KMS-11 (cell line): ENCODE measurements at regions not wholly inside any gene's neighbourhood (a gene's known extent, or its start where the extent isn't known, plus 50 kb on each side); places are given as distances from the start of the nearest gene placed in this dataset.

Experiments used
- H2AFZ ChIP-seq: fragments of 200-600 bp; sonication (generic); 2 replicates; pipeline ENCODE4 v1.6.1; 2016; ENCODE audit warnings: antibody characterized with exemption, mixed run types, low read depth
- H3K27ac ChIP-seq: fragments of 200-600 bp; sonication (generic); 2 replicates; pipeline ENCODE4 v1.6.1; 2016; ENCODE audit warnings: mild to moderate bottlenecking, mixed run types
- H3K27me3 ChIP-seq: fragments of 200-600 bp; sonication (generic); 2 replicates; pipeline ENCODE4 v1.6.1; 2017; ENCODE audit warnings: mild to moderate bottlenecking, low read depth, mixed run types, moderate library complexity; ENCODE audit not compliant: insufficient read depth
- H3K36me3 ChIP-seq: fragments of 200-600 bp; sonication (generic); 2 replicates; pipeline ENCODE4 v1.6.1; 2017; ENCODE audit warnings: mild to moderate bottlenecking, mixed run types; ENCODE audit not compliant: insufficient read depth
- H3K4me1 ChIP-seq: fragments of 200-600 bp; sonication (generic); 2 replicates; pipeline ENCODE4 v1.6.1; 2016; ENCODE audit warnings: mild to moderate bottlenecking, low read depth, mixed run types; ENCODE audit not compliant: poor library complexity, severe bottlenecking
- H3K4me2 ChIP-seq: fragments of 200-600 bp; sonication (generic); 2 replicates; pipeline ENCODE4 v1.7.0; 2016; ENCODE audit warnings: mild to moderate bottlenecking, mixed run types
- H3K4me3 ChIP-seq: fragments of 200-600 bp; sonication (generic); IDR thresholded peaks from 2 replicates; pipeline ENCODE4 v1.6.1; 2017; ENCODE audit warnings: low read depth, low read length, mixed read lengths; ENCODE audit not compliant: insufficient read depth
- H3K79me2 ChIP-seq: fragments of 200-600 bp; sonication (generic); 2 replicates; pipeline ENCODE4 v1.6.1; 2016; ENCODE audit warnings: low read depth, mixed run types; ENCODE audit not compliant: insufficient read depth
- H3K9ac ChIP-seq: fragments of 200-600 bp; sonication (generic); 2 replicates; pipeline ENCODE4 v1.6.1; 2016; ENCODE audit warnings: mild to moderate bottlenecking, mixed run types
- H4K20me1 ChIP-seq: fragments of 200-600 bp; sonication (generic); 2 replicates; pipeline ENCODE4 v1.6.1; 2016; ENCODE audit warnings: mild to moderate bottlenecking, mixed run types; ENCODE audit not compliant: insufficient read depth
- CTCF ChIP-seq: fragments of 200-600 bp; sonication (generic); conservative IDR thresholded peaks from 2 replicates; pipeline ENCODE4 v1.6.1; 2017; ENCODE audit warnings: low read depth, mild to moderate bottlenecking, antibody characterized with exemption, low read length, moderate library complexity, mixed read lengths

GRCh38 chr2:158912112-158912511 is 56.3 kb upstream of the TANC1 start:
- H3K4me2 ChIP-seq, result no peak overlapping the region

GRCh38 chr2:158912765-158913164 is 55.7 kb upstream of the TANC1 start:
- Histone ChIP-seq H3K36me3 (no peaks in the 10 kb centered on the region), H3K27me3 (no peaks in the 10 kb centered on the region), H3K27ac (no peak overlapping the region), H3K79me2 (no peaks in the 10 kb centered on the region), H3K4me2 (no peak overlapping the region), H2AFZ (no peak overlapping the region), H3K9ac (no peak overlapping the region), H4K20me1 (no peaks in the 10 kb centered on the region), H3K4me3 (no peak overlapping the region), H3K4me1 (no peaks in the 10 kb centered on the region)
- no peak for TF ChIP-seq CTCF

More at GRCh38 chr2:158912112-158912511, 56.3 kb upstream of the TANC1 start:
- Histone ChIP-seq H3K4me3 (no peak overlapping the region), H3K27ac (no peak overlapping the region), H3K36me3 (no peaks in the 10 kb centered on the region), H3K9ac (no peak overlapping the region), H4K20me1 (no peaks in the 10 kb centered on the region), H3K4me1 (no peaks in the 10 kb centered on the region), H3K27me3 (no peaks in the 10 kb centered on the region), H3K79me2 (no peaks in the 10 kb centered on the region), H2AFZ (no peak overlapping the region)
- TF ChIP-seq CTCF, result no peak

- Histone ChIP-seq H3K4me1 (peaks cover under 1% of the 10 kb centered on the region), H3K79me2 (no peaks in the 10 kb centered on the region)
These were observed 54.4 kb upstream of the TANC1 start for GRCh38 chr2:158914066-158914465.

GRCh38 chr2:158914731-158915130 is 53.7 kb upstream of the TANC1 start:
- H3K4me2 ChIP-seq, result no peak overlapping the region
- H3K27me3 ChIP-seq, result no peaks in the 10 kb centered on the region
- H4K20me1 ChIP-seq, result no peaks in the 10 kb centered on the region
- H3K79me2 ChIP-seq, result no peaks in the 10 kb centered on the region
- no peak overlapping the region for H3K9ac ChIP-seq
- no peak overlapping the region for H2AFZ ChIP-seq
- H3K27ac ChIP-seq, result no peak overlapping the region
- H3K4me1 ChIP-seq, result peaks cover 7% of the 10 kb centered on the region
- TF ChIP-seq CTCF, result no peak
- H3K36me3 ChIP-seq, result no peaks in the 10 kb centered on the region
- no peak overlapping the region for H3K4me3 ChIP-seq

More at GRCh38 chr2:158914066-158914465, 54.4 kb upstream of the TANC1 start:
- Histone ChIP-seq H2AFZ (no peak overlapping the region), H3K36me3 (no peaks in the 10 kb centered on the region), H3K27me3 (no peaks in the 10 kb centered on the region), H3K27ac (no peak overlapping the region), H3K9ac (no peak overlapping the region), H3K4me3 (no peak overlapping the region), H4K20me1 (no peaks in the 10 kb centered on the region), H3K4me2 (no peak overlapping the region)
- no peak for TF ChIP-seq CTCF
